WTC11 (cell line): ENCODE measurements at regions not wholly inside any gene's neighbourhood (a gene's known extent, or its start where the extent isn't known, plus 50 kb on each side); places are given as distances from the start of the nearest gene placed in this dataset.

ENCODE experiments used
- CBFB ChIP-seq: sonication (generic); formaldehyde crosslinking; IDR thresholded peaks from 2 replicates; pipeline ENCODE4 v1.8.1; 2022; ENCODE audit warnings: mild to moderate bottlenecking, low read depth, missing genetic modification reagents
- CTCF ChIP-seq: fragments of 200-600 bp; IDR thresholded peaks from 2 replicates; pipeline ENCODE4 v1.8.0; 2022; ENCODE audit warnings: antibody characterized with exemption
- ETV6 ChIP-seq: sonication (generic); formaldehyde crosslinking; IDR thresholded peaks from 2 replicates; pipeline ENCODE4 v1.8.1; 2022; ENCODE audit warnings: mild to moderate bottlenecking, missing genetic modification reagents
- FOXJ3 ChIP-seq: sonication (generic); formaldehyde crosslinking; IDR thresholded peaks from 2 replicates; pipeline ENCODE4 v1.9.0; 2021; ENCODE audit warnings: missing genetic modification reagents, mild to moderate bottlenecking, borderline replicate concordance
- GABPB1 ChIP-seq: sonication (generic); formaldehyde crosslinking; IDR thresholded peaks from 2 replicates; pipeline ENCODE4 v1.8.1; 2023; ENCODE audit warnings: mild to moderate bottlenecking, missing genetic modification reagents
- HMGXB4 ChIP-seq: sonication (generic); formaldehyde crosslinking; IDR thresholded peaks from 2 replicates; pipeline ENCODE4 v1.8.1; 2023; ENCODE audit warnings: mild to moderate bottlenecking, moderate library complexity, missing genetic modification reagents
- MXD4 ChIP-seq: fragments of 250-450 bp; sonication (Bioruptor Pico); IDR thresholded peaks from 2 replicates; pipeline ENCODE4 v1.8.0; 2021; ENCODE audit warnings: mild to moderate bottlenecking, moderate library complexity, borderline replicate concordance
- MYBL2 ChIP-seq: sonication (generic); formaldehyde crosslinking; IDR thresholded peaks from 2 replicates; pipeline ENCODE4 v1.8.1; 2023; ENCODE audit warnings: mild to moderate bottlenecking, moderate library complexity, missing genetic modification reagents
- NFE2L1 ChIP-seq: sonication (generic); formaldehyde crosslinking; IDR thresholded peaks from 2 replicates; pipeline ENCODE4 v1.8.1; 2023; ENCODE audit warnings: missing genetic modification reagents
- SMAD3 ChIP-seq: sonication (generic); formaldehyde crosslinking; IDR thresholded peaks from 2 replicates; pipeline ENCODE4 v1.8.0; 2022; ENCODE audit warnings: missing genetic modification reagents, mild to moderate bottlenecking, borderline replicate concordance
- SP1 ChIP-seq: sonication (generic); formaldehyde crosslinking; conservative IDR thresholded peaks from 2 replicates; pipeline ENCODE4 v1.8.1; 2022; ENCODE audit warnings: missing genetic modification reagents
- TEAD4 ChIP-seq: sonication (generic); formaldehyde crosslinking; IDR thresholded peaks from 2 replicates; pipeline ENCODE4 v1.8.0; 2022; ENCODE audit warnings: mild to moderate bottlenecking, missing genetic modification reagents

GRCh38 chr6:71157345-71157744 lies 131.3 kb upstream of the OGFRL1 start:
- TF ChIP-seq CTCF = no peak
- TF ChIP-seq SMAD3 = 0 out of 2 replicates have a peak, but pooled peaks have one; percentile 29
- no peak for TF ChIP-seq SP1 (CRISPR knock-in tag)
- TF ChIP-seq HMGXB4 = no peak
- TF ChIP-seq FOXJ3 (CRISPR knock-in tag) = no peak
- no peak for TF ChIP-seq GABPB1
- no peak for TF ChIP-seq CBFB (CRISPR knock-in tag)
- no peak for TF ChIP-seq MYBL2 (CRISPR knock-in tag)
- TF ChIP-seq MXD4 = no peak
- no peak for TF ChIP-seq NFE2L1 (CRISPR knock-in tag)
- no peak for TF ChIP-seq TEAD4
- no peak for TF ChIP-seq ETV6 (CRISPR knock-in tag)
